ENCODE measurements at regions not wholly inside any gene's neighbourhood (a gene's known extent, or its start where the extent isn't known, plus 50 kb on each side); places are given as distances from the start of the nearest gene placed in this dataset.

GRCh38 chr20:8953300-8953699 is 115.6 kb upstream of the PLCB4 start:
- peak; percentile 40 for DNase-seq (ENCODE audit: low spot score)
- Mint-ChIP-seq H3K9me3 (no peaks in the 10 kb centered on the region), H3K27me3 (ENCODE audit: insufficient read depth, low read depth, poor library complexity) (peaks cover 3% of the 10 kb centered on the region)

GRCh38 chr20:8960241-8960640 is 108.6 kb upstream of the PLCB4 start:
- no peaks in the 10 kb centered on the region for H3K4me1 ChIP-seq (ENCODE audit: insufficient read depth)
- no peaks in the 10 kb centered on the region for H3K36me3 Mint-ChIP-seq (ENCODE audit: low read depth)
- no peaks in the 10 kb centered on the region for H3K79me2 ChIP-seq (replicated peaks; ENCODE audit: insufficient read depth)
- TF ChIP-seq EZH2phosphoT487 (IDR thresholded peaks at IDR 0.05; ENCODE audit: unreplicated experiment), result no peak
- TF ChIP-seq ETS1 (IDR thresholded peaks at IDR 0.05), result no peak
- TF ChIP-seq CTCF (conservative IDR thresholded peaks at IDR 0.05; ENCODE audit: low read depth in 2 of 2), result no peak
- peaks cover 2% of the 10 kb centered on the region for H3K27me3 Mint-ChIP-seq (ENCODE audit: insufficient read depth, low read depth, poor library complexity)
- H3K4me3 Mint-ChIP-seq, result no peak overlapping the region
- peaks cover 8% of the 10 kb centered on the region; the same call in 1 of the 2 replicates for H3K9me2 ChIP-seq (ENCODE audit: insufficient read depth)
- H3K36me3 ChIP-seq (ENCODE audit: insufficient read depth), result no peaks in the 10 kb centered on the region
- no peaks in the 10 kb centered on the region for H3K27me3 ChIP-seq (ENCODE audit: insufficient read depth)
- H3K9me3 Mint-ChIP-seq, result no peaks in the 10 kb centered on the region
- H4K20me1 ChIP-seq (replicated peaks; ENCODE audit: insufficient read depth), result no peaks in the 10 kb centered on the region
- no peak overlapping the region for H3K4me3 ChIP-seq
- H3K27ac Mint-ChIP-seq, result no peak overlapping the region
- DNase-seq (ENCODE audit: low spot score), result no peak
- H3K27ac ChIP-seq (ENCODE audit: low read depth), result no peak overlapping the region
- no peak for ATAC-seq
- no peaks in the 10 kb centered on the region for H3K4me1 Mint-ChIP-seq
- no peaks in the 10 kb centered on the region for H3F3A ChIP-seq (replicated peaks; ENCODE audit: low read depth)
- no peak overlapping the region for H3K4me2 ChIP-seq
- no peak overlapping the region for H2AFZ ChIP-seq

More at GRCh38 chr20:8953300-8953699, 115.6 kb upstream of the PLCB4 start:
- Histone ChIP-seq H3K79me2 (replicated peaks; ENCODE audit: insufficient read depth) (no peaks in the 10 kb centered on the region), H3K9me2 (ENCODE audit: insufficient read depth) (0 out of 2 replicates have a peak, but pooled peaks cover 11% of the 10 kb centered on the region), H3K27ac (ENCODE audit: low read depth) (no peak overlapping the region), H2AFZ (no peak overlapping the region), H3K4me3 (no peak overlapping the region), H3F3A (replicated peaks; ENCODE audit: low read depth) (no peaks in the 10 kb centered on the region), H3K4me2 (no peak overlapping the region), H3K27me3 (ENCODE audit: insufficient read depth) (no peaks in the 10 kb centered on the region), H4K20me1 (replicated peaks; ENCODE audit: insufficient read depth) (no peaks in the 10 kb centered on the region), H3K4me1 (ENCODE audit: insufficient read depth) (no peaks in the 10 kb centered on the region), H3K36me3 (ENCODE audit: insufficient read depth) (no peaks in the 10 kb centered on the region)
- ATAC-seq, result peak; percentile 88
- H3K27ac Mint-ChIP-seq, result no peak overlapping the region
- no peaks in the 10 kb centered on the region for H3K36me3 Mint-ChIP-seq (ENCODE audit: low read depth)
- H3K4me3 Mint-ChIP-seq, result no peak overlapping the region
- peak; percentile 49 to 54 for TF ChIP-seq CTCF (conservative IDR thresholded peaks at IDR 0.05; ENCODE audit: low read depth in 2 of 2)
- TF ChIP-seq, protein P1, sequence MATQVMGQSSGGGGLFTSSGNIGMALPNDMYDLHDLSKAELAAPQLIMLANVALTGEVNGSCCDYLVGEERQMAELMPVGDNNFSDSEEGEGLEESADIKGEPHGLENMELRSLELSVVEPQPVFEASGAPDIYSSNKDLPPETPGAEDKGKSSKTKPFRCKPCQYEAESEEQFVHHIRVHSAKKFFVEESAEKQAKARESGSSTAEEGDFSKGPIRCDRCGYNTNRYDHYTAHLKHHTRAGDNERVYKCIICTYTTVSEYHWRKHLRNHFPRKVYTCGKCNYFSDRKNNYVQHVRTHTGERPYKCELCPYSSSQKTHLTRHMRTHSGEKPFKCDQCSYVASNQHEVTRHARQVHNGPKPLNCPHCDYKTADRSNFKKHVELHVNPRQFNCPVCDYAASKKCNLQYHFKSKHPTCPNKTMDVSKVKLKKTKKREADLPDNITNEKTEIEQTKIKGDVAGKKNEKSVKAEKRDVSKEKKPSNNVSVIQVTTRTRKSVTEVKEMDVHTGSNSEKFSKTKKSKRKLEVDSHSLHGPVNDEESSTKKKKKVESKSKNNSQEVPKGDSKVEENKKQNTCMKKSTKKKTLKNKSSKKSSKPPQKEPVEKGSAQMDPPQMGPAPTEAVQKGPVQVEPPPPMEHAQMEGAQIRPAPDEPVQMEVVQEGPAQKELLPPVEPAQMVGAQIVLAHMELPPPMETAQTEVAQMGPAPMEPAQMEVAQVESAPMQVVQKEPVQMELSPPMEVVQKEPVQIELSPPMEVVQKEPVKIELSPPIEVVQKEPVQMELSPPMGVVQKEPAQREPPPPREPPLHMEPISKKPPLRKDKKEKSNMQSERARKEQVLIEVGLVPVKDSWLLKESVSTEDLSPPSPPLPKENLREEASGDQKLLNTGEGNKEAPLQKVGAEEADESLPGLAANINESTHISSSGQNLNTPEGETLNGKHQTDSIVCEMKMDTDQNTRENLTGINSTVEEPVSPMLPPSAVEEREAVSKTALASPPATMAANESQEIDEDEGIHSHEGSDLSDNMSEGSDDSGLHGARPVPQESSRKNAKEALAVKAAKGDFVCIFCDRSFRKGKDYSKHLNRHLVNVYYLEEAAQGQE (IDR thresholded peaks at IDR 0.05; ENCODE audit: unreplicated experiment), result no peak
- H3K4me1 Mint-ChIP-seq, result no peaks in the 10 kb centered on the region

Measured in GM23338 (cell line).